Stimulated activated CD4-positive, alpha-beta T cell treated with anti-CD3 and anti-CD28 coated beads, Interleukin-4, amount 100 ng/mL, for 48 hours (primary cell): ENCODE measurements at regions not wholly inside any gene's neighbourhood (a gene's known extent, or its start where the extent isn't known, plus 50 kb on each side); places are given as distances from the start of the nearest gene placed in this dataset.

Experiments
- DNase-seq, 2 donors: peaks; one replicate each; pipeline ENCODE4 v3.0.0-alpha.2; 2020; ENCODE audit warnings: low read depth in 2 of 2

DNA sequence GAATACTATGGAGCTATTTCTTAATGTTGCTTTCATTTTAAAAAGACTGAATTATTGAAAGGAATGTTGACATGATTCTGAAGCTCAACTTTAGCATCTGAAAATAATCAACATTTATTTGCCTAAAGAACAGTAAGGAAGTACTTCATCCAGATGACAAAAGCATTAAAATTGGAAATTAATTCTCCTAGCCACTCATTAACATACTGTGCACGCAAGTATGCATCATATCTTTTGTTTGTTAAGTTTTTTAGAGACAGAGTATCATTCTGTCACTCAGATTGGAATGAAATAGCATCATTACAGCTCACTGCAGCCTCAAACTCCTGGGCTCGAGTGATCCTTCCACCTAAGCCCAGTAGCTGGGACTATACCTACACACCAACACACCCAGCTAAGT is 632.1 kb upstream of the ALCAM start:
- no peak for DNase-seq

- DNase-seq: no peak
Measured at GRCh38 chr3:104735691-104736090, 631.0 kb upstream of the ALCAM start.

DNA sequence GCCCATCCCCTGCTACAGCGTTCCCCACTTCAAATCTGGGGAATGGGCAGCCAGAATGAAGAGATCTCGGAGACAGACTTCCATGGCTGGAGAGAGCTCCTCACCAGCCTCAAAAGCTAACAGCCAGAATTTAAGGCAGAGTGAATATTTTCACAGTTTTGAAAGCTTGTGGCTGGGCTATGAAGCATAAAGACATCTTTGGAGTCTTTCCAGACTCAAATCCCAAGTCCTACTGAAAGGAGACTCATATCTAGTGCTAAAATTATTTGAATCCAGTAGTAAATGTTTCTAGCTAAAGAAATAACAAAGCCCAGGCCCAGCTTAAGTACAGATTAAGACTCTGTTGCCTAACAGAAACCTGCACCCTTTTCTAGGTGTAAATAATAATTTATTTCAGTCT is 628.4 kb upstream of the ALCAM start:
- DNase-seq: no peak

- no peak for DNase-seq
Measured at GRCh38 chr3:104740874-104741379, 625.8 kb upstream of the ALCAM start.

- no peak for DNase-seq
Measured at GRCh38 chr3:104742044-104742443, 624.7 kb upstream of the ALCAM start.

- DNase-seq: no peak
Measured at GRCh38 chr3:104745313-104745712, 621.4 kb upstream of the ALCAM start.

GRCh38 chr3:104746056-104746455 is 620.7 kb upstream of the ALCAM start:
- no peak for DNase-seq

GRCh38 chr3:104750581-104750980 is 616.1 kb upstream of the ALCAM start:
- DNase-seq: no peak

DNA sequence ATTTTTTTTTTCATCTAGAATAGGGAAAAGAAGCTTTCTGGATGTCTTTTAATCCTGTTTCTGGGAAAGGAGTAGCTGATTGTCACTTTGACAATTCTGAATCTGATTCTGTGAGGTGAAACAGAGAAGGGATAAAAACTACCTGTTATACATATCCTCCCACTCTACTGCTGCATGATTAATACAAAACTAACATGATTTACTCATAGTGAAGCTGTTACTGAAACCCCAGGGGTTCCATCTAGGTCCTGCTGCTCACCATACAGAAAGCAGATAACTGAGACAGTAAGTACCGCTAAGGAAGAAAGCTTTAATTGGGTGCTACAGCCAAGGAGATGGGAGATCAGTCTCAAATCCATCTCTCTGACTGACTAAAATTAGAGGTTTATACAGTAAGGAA is 610.9 kb upstream of the ALCAM start:
- no peak for DNase-seq

GRCh38 chr3:104763007-104763406 is 603.7 kb upstream of the ALCAM start:
- no peak for DNase-seq

GRCh38 chr3:104764496-104764895 is 602.2 kb upstream of the ALCAM start:
- no peak for DNase-seq

GRCh38 chr3:104768886-104769285 is 597.8 kb upstream of the ALCAM start:
- DNase-seq: no peak

DNA sequence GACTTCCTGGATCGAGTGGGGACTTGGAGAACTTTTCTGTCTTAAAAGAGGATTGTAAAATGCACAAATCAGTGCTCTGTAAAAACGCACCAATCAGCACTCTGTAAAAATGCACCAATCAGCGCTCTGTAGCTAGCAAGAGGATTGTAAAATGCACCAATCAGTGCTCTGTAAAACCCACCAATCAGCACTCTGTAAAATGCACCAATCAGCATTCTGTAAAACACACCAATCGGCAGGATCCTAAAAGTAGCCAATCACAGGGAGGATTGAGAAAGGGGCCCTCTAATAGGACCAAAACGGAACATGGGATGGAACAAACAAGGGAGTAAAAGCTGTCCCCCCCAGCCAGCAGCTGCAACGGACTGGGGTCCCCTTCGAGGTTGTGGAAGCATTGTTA is 587.4 kb upstream of the ALCAM start:
- no peak for DNase-seq

- DNase-seq: no peak
Measured at GRCh38 chr3:104781112-104781511, 585.6 kb upstream of the ALCAM start.

- no peak for DNase-seq
Measured at GRCh38 chr3:104785947-104786346, 580.8 kb upstream of the ALCAM start.

DNA sequence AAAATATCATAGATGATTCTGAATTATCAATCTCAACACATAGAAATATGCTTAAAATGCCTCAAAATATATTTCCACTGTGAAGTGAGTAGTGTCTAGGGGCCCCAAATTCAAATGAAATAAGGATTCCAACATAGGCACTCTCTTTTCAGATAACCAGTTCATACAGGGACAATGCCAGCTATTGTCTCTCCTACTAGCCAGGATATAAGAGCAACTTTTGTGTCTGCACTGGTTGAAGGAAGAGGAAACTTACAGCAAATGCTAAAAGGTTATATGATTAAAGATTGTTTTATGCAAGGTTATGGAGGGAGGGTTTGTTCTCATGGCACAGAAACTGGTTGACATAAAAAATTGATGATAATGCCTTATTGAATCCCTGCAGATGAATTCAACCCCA is 579.4 kb upstream of the ALCAM start:
- DNase-seq: no peak

DNA sequence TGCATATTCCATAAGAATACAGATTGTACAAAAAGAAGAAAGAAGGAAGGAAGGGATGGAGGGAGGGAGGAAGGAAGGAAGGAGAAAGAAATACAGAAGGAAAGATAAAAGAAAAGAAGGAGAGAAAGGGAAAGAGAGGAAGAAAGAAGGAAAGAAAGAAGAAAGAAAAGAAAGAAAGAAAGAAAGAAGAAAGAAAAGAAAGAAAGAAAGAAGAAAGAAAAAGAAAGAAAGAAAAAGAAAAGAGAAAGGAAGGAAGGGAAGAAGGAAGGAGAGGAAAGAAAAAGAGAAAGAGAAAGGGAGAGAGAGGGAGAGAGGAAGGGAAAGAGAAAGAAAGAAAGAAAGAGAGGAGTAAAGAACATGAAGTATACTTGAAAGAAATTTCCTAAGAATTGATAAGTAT is 577.9 kb upstream of the ALCAM start:
- DNase-seq: no peak

GRCh38 chr3:104791331-104791730 is 575.4 kb upstream of the ALCAM start:
- no peak for DNase-seq

DNA sequence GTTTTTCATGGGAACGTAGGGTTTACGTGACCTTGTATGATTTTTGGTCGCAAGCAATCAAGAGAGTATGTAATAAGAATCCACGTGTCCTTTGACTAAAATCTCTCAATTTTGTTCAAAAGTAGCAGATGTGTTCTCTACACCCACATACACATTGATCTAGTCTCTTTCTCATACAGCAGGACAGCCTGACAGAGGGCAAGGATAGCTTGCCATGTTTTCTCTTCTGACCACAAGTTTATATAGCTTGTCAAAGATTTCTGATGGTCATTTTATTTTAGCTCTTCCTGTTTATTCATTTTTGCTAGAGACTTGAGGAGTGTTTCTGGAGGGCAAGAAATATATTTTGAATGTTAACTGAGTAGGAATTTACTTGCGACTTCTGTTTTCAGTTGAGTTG is 570.2 kb upstream of the ALCAM start:
- DNase-seq: no peak

DNA sequence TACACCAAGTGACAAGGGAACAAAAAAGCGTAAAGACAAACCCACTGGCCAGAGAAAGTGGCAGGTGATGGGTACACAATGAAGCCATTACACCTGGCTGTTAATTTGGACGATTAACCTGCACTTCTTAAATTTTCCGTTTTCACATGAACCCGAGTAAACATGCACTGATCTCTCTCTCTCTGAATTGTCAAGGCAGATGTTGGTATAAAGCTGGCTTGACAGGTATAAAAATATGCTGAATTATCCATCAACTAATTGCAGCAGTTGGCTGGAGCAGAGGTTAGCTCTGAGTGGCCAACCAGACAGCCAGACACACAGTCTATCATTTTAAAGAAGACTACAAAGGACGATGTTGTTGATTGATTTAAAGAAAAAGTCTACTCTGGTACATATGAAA is 561.7 kb upstream of the ALCAM start:
- no peak for DNase-seq

GRCh38 chr3:104805508-104805907 is 561.2 kb upstream of the ALCAM start:
- DNase-seq: no peak

DNA sequence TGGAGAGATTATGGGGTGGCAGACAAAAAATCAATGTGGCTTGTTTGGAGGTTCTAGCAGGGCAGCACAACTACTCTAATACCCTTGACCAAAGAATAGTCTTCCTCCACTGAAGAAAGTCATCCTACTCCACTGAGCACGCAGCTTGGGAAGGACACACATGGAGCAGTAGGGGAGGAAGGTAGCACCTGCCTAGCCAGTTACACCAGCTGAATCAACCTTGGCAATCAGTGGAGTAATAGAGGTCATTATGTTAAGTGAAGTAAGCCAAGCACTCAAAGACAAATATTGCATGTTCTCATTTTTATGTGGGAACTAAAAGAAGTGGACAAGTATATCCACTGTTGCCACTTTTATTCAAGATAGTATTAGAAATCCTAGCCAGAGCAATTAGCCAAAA is 555.8 kb upstream of the ALCAM start:
- no peak for DNase-seq

DNA sequence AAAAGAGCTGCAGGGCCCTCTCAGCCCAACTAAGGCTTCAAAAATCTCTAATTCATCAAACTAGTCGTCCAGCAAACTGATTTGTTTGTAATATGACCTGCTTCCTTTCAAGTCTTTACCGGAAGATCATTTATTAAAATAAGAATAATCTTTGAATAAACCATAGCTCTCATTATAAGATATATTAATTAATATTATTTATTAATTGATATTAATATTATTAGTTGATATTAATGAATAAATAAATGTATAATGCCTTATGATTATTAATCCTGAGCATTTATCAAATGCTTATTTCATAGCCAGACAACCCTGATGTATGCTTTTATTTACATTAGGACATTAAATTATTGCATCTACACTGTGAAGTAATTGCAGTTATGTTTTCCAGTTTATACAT is 550.7 kb upstream of the ALCAM start:
- no peak for DNase-seq

GRCh38 chr3:104816716-104817115 is 550.0 kb upstream of the ALCAM start:
- DNase-seq: no peak

DNA sequence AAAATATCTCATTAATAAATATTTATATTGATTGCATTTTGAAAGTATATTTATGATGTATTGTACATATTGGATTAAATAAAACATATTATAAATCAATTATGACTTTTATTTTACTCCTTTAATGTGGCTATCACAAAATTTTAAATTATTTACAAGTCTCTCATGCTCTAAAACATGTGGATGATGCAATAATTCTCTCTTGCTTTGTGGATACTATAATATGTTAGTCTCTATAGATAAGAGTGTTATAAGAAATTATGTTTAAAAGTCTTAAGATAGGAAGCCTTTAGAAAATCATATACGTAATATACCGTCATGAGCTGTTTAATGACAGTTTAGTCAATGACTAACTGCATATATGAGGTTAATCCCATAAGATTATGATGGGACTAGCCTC is 547.4 kb upstream of the ALCAM start:
- no peak for DNase-seq
